K562 (cell line): ENCODE measurements at regions not wholly inside any gene's neighbourhood (a gene's known extent, or its start where the extent isn't known, plus 50 kb on each side); places are given as distances from the start of the nearest gene placed in this dataset.

Experiments used
- ATAC-seq: fragments of 200-7000 bp; cut with Tn5 transposase; 3 replicates; pipeline ENCODE4 v1.9.1; 2020; ENCODE audit warnings: moderate library complexity
- BruUV-seq: library from RNA; stranded (reverse); fragments of 400-500 nt; replicated peaks from 2 replicates; lab custom pipeline; 2021; lab: Mats Ljungman, UMichigan
- CTCF ChIA-PET: fragments of 300-600 bp; formaldehyde crosslinking; extraction: SDS; loops from one replicate; lab custom pipeline; 2021; ENCODE audit warnings: low intra/inter-chr PET ratio; lab: Yijun Ruan, JAX
- POLR2A ChIA-PET: fragments of 300-600, 350-650 bp; sonication (Branson Sonifier 250); formaldehyde crosslinking; extraction: SDS; loops from one replicate; lab custom pipeline; 2021; ENCODE audit warnings: antibody characterized with exemption, inconsistent platforms; lab: Yijun Ruan, JAX
- DNase-seq, 4 experiments: peaks; one replicate each; pipeline versions ENCODE4 v3.0.0 to v3.0.0-alpha.2; 2011 to 2018; ENCODE audit warnings: low spot score in 3 of 4, mixed read lengths in 3 of 4; ENCODE audit errors: extremely low read depth in 1 of 4
- FAIRE-seq: peaks from 2 replicates; lab custom pipeline; 2011; peaks lifted over from hg19 to GRCh38; lab: Jason Lieb, UNC
- H2AFZ ChIP-seq: 2 replicates; pipeline ENCODE4 v1.6.0; 2011; ENCODE audit warnings: low read depth, low read length, control low read depth, inconsistent platforms
- H3K27ac ChIP-seq: fragments of 200-600 bp; 3 replicates; pipeline ENCODE4 v1.8.0; 2011; ENCODE audit warnings: low read depth, mild to moderate bottlenecking, control low read depth, inconsistent platforms, low read length, moderate library complexity, mixed read lengths; ENCODE audit errors: extremely low read depth
- H3K27me3 ChIP-seq, 2 experiments: fragments of 300-600 bp in 1 of 2; 2 replicates in 1 of 2; 3 replicates in 1 of 2; pipeline versions ENCODE4 v1.6.0 to v1.8.0; 2011; ENCODE audit warnings: inconsistent platforms in 2 of 2, low read length in 2 of 2, mild to moderate bottlenecking in 1 of 2, mixed read lengths in 1 of 2, moderate library complexity in 1 of 2; ENCODE audit not compliant: control insufficient read depth in 2 of 2, insufficient read depth in 2 of 2
- H3K36me3 ChIP-seq: fragments of 300-600 bp; 3 replicates; pipeline ENCODE4 v1.8.0; 2011; ENCODE audit warnings: mild to moderate bottlenecking, low read length, inconsistent platforms; ENCODE audit not compliant: control insufficient read depth, insufficient read depth
- H3K4me1 ChIP-seq, 2 experiments: fragments of 200-600 bp in 1 of 2; replicated peaks in 1 of 2; 2 replicates in 1 of 2; 3 replicates in 1 of 2; pipeline versions ENCODE4 v1.5.1 to v1.8.0; 2011; ENCODE audit warnings: inconsistent platforms in 2 of 2, low read length in 2 of 2, mild to moderate bottlenecking in 1 of 2, mixed read lengths in 1 of 2, moderate library complexity in 1 of 2; ENCODE audit not compliant: control insufficient read depth in 2 of 2, insufficient read depth in 2 of 2
- H3K4me2 ChIP-seq: 2 replicates; pipeline ENCODE4 v1.6.1; 2011; ENCODE audit warnings: low read length, control low read depth, inconsistent platforms, mixed read lengths; ENCODE audit not compliant: insufficient read depth
- H3K4me3 ChIP-seq: fragments of 200-600 bp; sonication (generic), shearing (Covaris generic); 2 replicates; pipeline ENCODE4 v1.5.1; 2016; ENCODE audit warnings: control low read depth, inconsistent platforms
- H3K79me2 ChIP-seq: fragments of 200-600 bp; 3 replicates; pipeline ENCODE4 v1.8.0; 2011; ENCODE audit warnings: low read length, inconsistent platforms; ENCODE audit not compliant: control insufficient read depth, insufficient read depth
- H3K9ac ChIP-seq, 2 experiments: 2 replicates each; pipeline versions ENCODE4 v1.6.0 to v1.6.1; 2011; ENCODE audit warnings: low read depth in 2 of 2, low read length in 2 of 2, control low read depth in 1 of 2, inconsistent platforms in 1 of 2, mild to moderate bottlenecking in 1 of 2, mixed read lengths in 1 of 2; ENCODE audit not compliant: insufficient read depth in 1 of 2
- H3K9me1 ChIP-seq: one replicate; pipeline ENCODE4 v1.6.0; 2011; ENCODE audit warnings: inconsistent platforms, mild to moderate bottlenecking, low read length, moderate library complexity; ENCODE audit not compliant: control insufficient read depth, insufficient read depth
- H3K9me3 ChIP-seq: replicated peaks from 2 replicates; pipeline ENCODE4 v1.5.1; 2011; ENCODE audit warnings: low read depth, low read length, inconsistent platforms; ENCODE audit not compliant: control insufficient read depth, insufficient read depth
- H4K20me1 ChIP-seq: replicated peaks from 2 replicates; pipeline ENCODE4 v1.6.1; 2011; ENCODE audit warnings: low read length, inconsistent platforms, mixed read lengths; ENCODE audit not compliant: control insufficient read depth, insufficient read depth
- CAMTA2 ChIP-seq: fragments of 250-450 bp; sonication (Bioruptor Pico); conservative IDR thresholded peaks from 2 replicates; pipeline ENCODE4 v1.5.1; 2022
- CC2D1A ChIP-seq: fragments of 450-650 bp; IDR thresholded peaks from 2 replicates; pipeline ENCODE4 v1.6.1; 2017; ENCODE audit warnings: mild to moderate bottlenecking
- CEBPG ChIP-seq, 3 experiments: fragments of 200-800 bp in 1 of 3; sonication (Bioruptor generic) in 1 of 3; sonication (generic) in 1 of 3; formaldehyde crosslinking in 1 of 3; IDR thresholded peaks in 2 of 3; conservative IDR thresholded peaks in 1 of 3; 2 replicates each; pipeline versions ENCODE4 v1.6.1 to v1.8.0; 2016 to 2022; ENCODE audit warnings: missing compliant biosample characterization in 2 of 3, missing genetic modification characterization in 2 of 3, mild to moderate bottlenecking in 1 of 3, missing genetic modification reagents in 1 of 3
- EP400 ChIP-seq: fragments of 450-650 bp; IDR thresholded peaks from 2 replicates; pipeline ENCODE4 v1.6.1; 2017; ENCODE audit warnings: antibody characterized with exemption, mild to moderate bottlenecking, moderate library complexity
- ETV6 ChIP-seq, 3 experiments: fragments of 150-350 bp in 1 of 3; sonication (generic) in 1 of 3; formaldehyde crosslinking in 1 of 3; IDR thresholded peaks; 2 replicates each; pipeline versions ENCODE4 v1.6.1 to v1.8.0; 2014 to 2022; ENCODE audit warnings: borderline replicate concordance in 2 of 3, low read depth in 2 of 3, antibody characterized with exemption in 1 of 3, low read length in 1 of 3, mild to moderate bottlenecking in 1 of 3, missing genetic modification reagents in 1 of 3
- FOXM1 ChIP-seq, 2 experiments: fragments of 450-650 bp in 1 of 2; sonication (generic) in 1 of 2; formaldehyde crosslinking in 1 of 2; IDR thresholded peaks; 2 replicates each; pipeline versions ENCODE4 v1.6.1 to v1.9.0; 2017 to 2022; ENCODE audit warnings: low read depth in 2 of 2, mild to moderate bottlenecking in 2 of 2, missing genetic modification reagents in 1 of 2, moderate library complexity in 1 of 2
- HNRNPLL ChIP-seq: fragments of 200-400 bp; formaldehyde crosslinking; IDR thresholded peaks from 2 replicates; pipeline ENCODE4 v1.6.1; 2017; ENCODE audit warnings: low read length, low read depth, mild to moderate bottlenecking; ENCODE audit not compliant: poor library complexity, severe bottlenecking
- RAD51 ChIP-seq: fragments of 450-650 bp; IDR thresholded peaks from 2 replicates; pipeline ENCODE4 v1.7.1; 2016; ENCODE audit warnings: low read depth, mild to moderate bottlenecking, borderline replicate concordance
- RBBP5 ChIP-seq: fragments of 200-600 bp; sonication (generic); IDR thresholded peaks from 2 replicates; pipeline ENCODE4 v1.6.1; 2012; ENCODE audit warnings: borderline replicate concordance, mild to moderate bottlenecking, low read length, control low read depth, inconsistent platforms; ENCODE audit not compliant: insufficient read depth, poor library complexity, severe bottlenecking
- SAFB2 ChIP-seq: fragments of 200-400 bp; formaldehyde crosslinking; IDR thresholded peaks from 2 replicates; pipeline ENCODE4 v1.6.1; 2018; ENCODE audit warnings: borderline replicate concordance, low read length, low read depth, moderate library complexity; ENCODE audit not compliant: severe bottlenecking
- SMAD1 ChIP-seq: fragments of 150-350 bp; IDR thresholded peaks from 2 replicates; pipeline ENCODE4 v1.6.1; 2014; ENCODE audit warnings: low read length, low read depth; ENCODE audit not compliant: partially characterized antibody
- SP1 ChIP-seq: sonication (generic); formaldehyde crosslinking; IDR thresholded peaks from 2 replicates; pipeline ENCODE4 v1.8.1; 2022; ENCODE audit warnings: mild to moderate bottlenecking, missing genetic modification reagents
- TCF7 ChIP-seq: sonication (generic); IDR thresholded peaks from 2 replicates; pipeline ENCODE4 v1.6.1; 2016; ENCODE audit warnings: antibody characterized with exemption, borderline replicate concordance
- TFE3 ChIP-seq: fragments of 450-650 bp; formaldehyde crosslinking; IDR thresholded peaks from 2 replicates; pipeline ENCODE4 v1.4.0; 2020; ENCODE audit warnings: mild to moderate bottlenecking, mixed read lengths
- U2AF2 ChIP-seq: fragments of 200-400 bp; formaldehyde crosslinking; optimal IDR thresholded peaks from 2 replicates; pipeline ENCODE3; 2017; ENCODE audit warnings: low read depth, mild to moderate bottlenecking, low read length
- ZNF584 ChIP-seq: fragments of 200-800 bp; sonication (Bioruptor generic); IDR thresholded peaks from 2 replicates; pipeline ENCODE4 v1.6.1; 2016; ENCODE audit warnings: low read depth, mild to moderate bottlenecking, missing genetic modification characterization, missing compliant biosample characterization
- ZSCAN32 ChIP-seq: fragments of 450-650 bp; formaldehyde crosslinking; IDR thresholded peaks from 2 replicates; pipeline ENCODE4 v1.4.0; 2020; ENCODE audit warnings: mild to moderate bottlenecking, moderate library complexity
- WGBS: fragments of 100-300 bp; shearing (Covaris generic); methylation state at CpG from one replicate; pipeline ENCODE4 v1.1.6; 2016; ENCODE audit warnings: low coverage, mixed read lengths; ENCODE audit not compliant: insufficient coverage; ENCODE audit errors: missing lambda C conversion rate; 5-methylcytosine and 5-hydroxymethylcytosine counted together
- in situ Hi-C: fragments of 300-500 bp; cut with MboI; formaldehyde crosslinking; loops from 4 replicates; pipeline ENCODE4 v1.15.0; 2018; ENCODE audit warnings: inconsistent platforms, mixed read lengths
- intact Hi-C: fragments of 100-400 bp; cut with micrococcal nuclease; formaldehyde crosslinking; loops from 2 replicates; pipeline ENCODE4 v1.14.2; 2022
- TF ChIP-seq, protein P1 (sequence below): fragments of 450-650 bp; IDR thresholded peaks from 2 replicates; pipeline ENCODE4 v1.6.1; 2016; ENCODE audit warnings: low read depth, mild to moderate bottlenecking, moderate library complexity
- TF ChIP-seq, protein P2 (sequence below): fragments of 250-450 bp; sonication (Bioruptor Pico); IDR thresholded peaks from 2 replicates; pipeline ENCODE4 v1.4.0; 2020; ENCODE audit warnings: borderline replicate concordance

DNA sequence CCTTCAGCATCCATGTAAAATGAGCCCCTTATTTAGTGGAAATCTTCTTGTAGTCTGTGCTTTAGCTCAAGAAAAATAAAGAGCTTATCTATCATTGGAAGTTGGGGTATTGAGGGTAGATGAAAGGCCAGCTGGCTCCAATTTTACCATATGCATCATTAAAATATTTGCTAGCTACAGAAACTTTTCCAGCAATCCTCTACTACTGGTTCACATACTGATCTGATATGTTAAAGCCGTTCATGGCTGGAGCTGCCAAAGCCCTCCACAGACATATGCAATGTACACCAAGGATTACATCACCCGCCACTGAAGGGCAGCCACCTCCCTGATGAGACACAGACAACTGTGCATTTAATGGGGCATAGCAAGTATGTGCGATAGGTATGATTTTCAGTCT is 1205.3 kb downstream of the GALC start:
- Histone ChIP-seq H4K20me1 (no peaks in the 10 kb centered on the region), H3K4me2 (no peak overlapping the region), H3K36me3 (no peaks in the 10 kb centered on the region), H3K9ac (no peak overlapping the region), H3K79me2 (no peaks in the 10 kb centered on the region), H3K4me1 (no peaks in the 10 kb centered on the region), H3K27me3 (no peaks in the 10 kb centered on the region), H3K27ac (no peak overlapping the region), H3K4me3 (no peak overlapping the region), H3K9me3 (no peaks in the 10 kb centered on the region), H3K9me1 (no peaks in the 10 kb centered on the region), H2AFZ (no peak overlapping the region)
- intact Hi-C loops (no loop called here), in situ Hi-C loops (no loop called here)
- no TSS peak for BruUV-seq
- no peak for DNase-seq
- POLR2A ChIA-PET, result no interaction called here
- no peak for FAIRE-seq
- 0% methylated on average over 3 of the region's 3 CpGs for WGBS
- ATAC-seq, result no peak
- CTCF ChIA-PET, result no interaction called here
- TF ChIP-seq HNRNPLL, result no peak
- TF ChIP-seq TFE3 (CRISPR knock-in tag), result no peak
- TF ChIP-seq, protein P1, sequence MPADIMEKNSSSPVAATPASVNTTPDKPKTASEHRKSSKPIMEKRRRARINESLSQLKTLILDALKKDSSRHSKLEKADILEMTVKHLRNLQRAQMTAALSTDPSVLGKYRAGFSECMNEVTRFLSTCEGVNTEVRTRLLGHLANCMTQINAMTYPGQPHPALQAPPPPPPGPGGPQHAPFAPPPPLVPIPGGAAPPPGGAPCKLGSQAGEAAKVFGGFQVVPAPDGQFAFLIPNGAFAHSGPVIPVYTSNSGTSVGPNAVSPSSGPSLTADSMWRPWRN, result no peak
- peak; percentile 80 for TF ChIP-seq ZSCAN32 (CRISPR knock-in tag)
- no peak for TF ChIP-seq EP400
- TF ChIP-seq ETV6 (IDR thresholded peaks at IDR 0.05; ENCODE audit: borderline replicate concordance in 1 of 2, low read depth in 2 of 2, low read length in 1 of 2), result no peak
- TF ChIP-seq ETV6 (CRISPR knock-in tag; IDR thresholded peaks at IDR 0.05; ENCODE audit: borderline replicate concordance), result no peak
- no peak for TF ChIP-seq SAFB2
- no peak for TF ChIP-seq RBBP5
- no peak for TF ChIP-seq FOXM1 (IDR thresholded peaks at IDR 0.05; ENCODE audit: low read depth)
- TF ChIP-seq FOXM1 (CRISPR knock-in tag; IDR thresholded peaks at IDR 0.05; ENCODE audit: low read depth), result no peak
- no peak for TF ChIP-seq CAMTA2 (CRISPR knock-in tag)
- TF ChIP-seq RAD51, result no peak
- TF ChIP-seq CC2D1A, result no peak
- no peak for TF ChIP-seq ZNF584 (CRISPR knock-in tag)
- peak; percentile 89 for TF ChIP-seq CEBPG (CRISPR knock-in tag; IDR thresholded peaks at IDR 0.05)
- peak; percentile 83 to 89 for TF ChIP-seq CEBPG (tag; conservative IDR thresholded peaks at IDR 0.05 in 1 of 2, IDR thresholded peaks at IDR 0.05 in 1 of 2)
- no peak for TF ChIP-seq U2AF2
- TF ChIP-seq TCF7, result no peak
- TF ChIP-seq SMAD1, result no peak
- TF ChIP-seq SP1, result no peak
- TF ChIP-seq, protein P2, sequence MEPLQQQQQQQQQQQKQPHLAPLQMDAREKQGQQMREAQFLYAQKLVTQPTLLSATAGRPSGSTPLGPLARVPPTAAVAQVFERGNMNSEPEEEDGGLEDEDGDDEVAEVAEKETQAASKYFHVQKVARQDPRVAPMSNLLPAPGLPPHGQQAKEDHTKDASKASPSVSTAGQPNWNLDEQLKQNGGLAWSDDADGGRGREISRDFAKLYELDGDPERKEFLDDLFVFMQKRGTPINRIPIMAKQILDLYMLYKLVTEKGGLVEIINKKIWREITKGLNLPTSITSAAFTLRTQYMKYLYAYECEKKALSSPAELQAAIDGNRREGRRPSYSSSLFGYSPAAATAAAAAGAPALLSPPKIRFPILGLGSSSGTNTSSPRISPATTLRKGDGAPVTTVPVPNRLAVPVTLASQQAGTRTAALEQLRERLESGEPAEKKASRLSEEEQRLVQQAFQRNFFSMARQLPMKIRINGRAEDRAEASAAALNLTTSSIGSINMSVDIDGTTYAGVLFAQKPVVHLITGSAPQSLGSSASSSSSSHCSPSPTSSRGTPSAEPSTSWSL (CRISPR knock-in tag), result no peak
